GM20000 (cell line): ENCODE measurements at regions not wholly inside any gene's neighbourhood (a gene's known extent, or its start where the extent isn't known, plus 50 kb on each side); places are given as distances from the start of the nearest gene placed in this dataset.
A peak's percentile ranks its signal among the peaks of the same experiment; 100 is the strongest.

Experiments used
- DNase-seq: peaks from one replicate; pipeline ENCODE4 v3.0.0; 2012; ENCODE audit warnings: low spot score
- CTCF ChIP-seq: IDR thresholded peaks from 2 replicates; pipeline ENCODE4 v1.5.1; 2012; ENCODE audit warnings: mild to moderate bottlenecking, control low read depth; ENCODE audit errors: extremely low read depth, missing control alignments

- peak; percentile 76 for DNase-seq
- TF ChIP-seq CTCF, result peak; percentile 87
These were observed 51.5 kb upstream of the LRRC32 start for GRCh38 chr11:76721755-76722677.

DNA sequence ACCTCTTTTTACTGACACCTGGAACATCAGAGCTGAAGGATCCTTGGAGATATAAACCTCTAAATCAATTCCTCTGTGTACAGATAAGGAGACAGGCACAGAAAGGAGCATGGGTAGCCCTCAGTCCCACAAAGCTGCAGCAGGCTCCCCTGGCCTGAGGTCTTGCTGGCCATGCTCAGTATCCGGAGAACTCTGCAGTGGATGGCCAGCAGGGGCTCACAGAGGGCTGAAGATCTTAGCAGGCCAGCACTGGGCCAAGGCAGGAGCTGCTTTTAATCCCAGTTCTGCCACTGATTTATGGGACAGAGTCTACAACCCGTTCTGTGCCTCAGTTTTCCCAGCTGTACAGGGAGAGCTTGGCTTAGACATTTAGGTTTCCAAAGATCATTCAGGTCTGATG, 52.6 kb upstream of the LRRC32 start:
- no peak for DNase-seq

DNA sequence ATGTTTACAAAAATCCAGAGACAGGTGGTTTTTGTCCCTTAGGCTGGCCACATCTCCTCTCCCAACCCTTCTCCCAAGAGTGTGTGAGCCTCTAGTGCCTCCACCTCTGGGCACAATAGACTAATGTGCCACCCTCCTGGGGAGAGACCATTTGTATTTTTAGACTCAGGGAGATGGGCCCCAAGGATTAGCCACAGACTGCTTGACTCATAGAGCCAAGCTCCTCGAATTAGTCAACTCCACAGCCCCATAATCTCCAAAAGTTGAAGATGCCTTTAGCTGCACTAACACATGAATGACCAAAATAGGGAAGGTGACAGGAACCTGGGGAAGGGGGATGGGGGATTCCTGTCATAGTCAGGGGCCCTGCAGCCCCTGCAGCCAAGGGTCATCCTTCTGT, 53.0 kb upstream of the LRRC32 start:
- DNase-seq, result no peak
- no peak for TF ChIP-seq CTCF

More for the DNA sequence above, 52.6 kb upstream of the LRRC32 start:
- no peak for TF ChIP-seq CTCF

GRCh38 chr11:76724171-76724768, 53.7 kb upstream of the LRRC32 start:
- no peak for TF ChIP-seq CTCF
- no peak for DNase-seq

DNA sequence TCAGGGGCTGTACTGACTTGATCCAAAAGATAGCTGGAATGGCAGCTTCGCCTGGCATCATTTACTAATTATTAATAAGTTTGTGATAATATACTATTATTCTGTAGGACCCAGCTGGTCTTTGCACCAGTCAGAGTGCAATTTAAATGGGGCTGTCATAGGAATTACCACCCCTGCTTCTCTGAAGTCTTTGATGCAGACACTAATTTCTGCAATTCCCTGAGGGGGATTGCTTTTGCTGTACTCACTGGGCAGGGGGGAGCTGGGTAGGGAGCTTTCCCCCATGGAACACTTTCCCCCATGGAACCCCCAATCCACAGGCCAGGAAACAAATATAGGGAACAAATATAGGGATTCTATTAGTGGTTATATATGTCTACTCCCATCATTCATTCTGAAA, 54.9 kb upstream of the TSKU start:
- no peak for DNase-seq
- TF ChIP-seq CTCF, result no peak

DNA sequence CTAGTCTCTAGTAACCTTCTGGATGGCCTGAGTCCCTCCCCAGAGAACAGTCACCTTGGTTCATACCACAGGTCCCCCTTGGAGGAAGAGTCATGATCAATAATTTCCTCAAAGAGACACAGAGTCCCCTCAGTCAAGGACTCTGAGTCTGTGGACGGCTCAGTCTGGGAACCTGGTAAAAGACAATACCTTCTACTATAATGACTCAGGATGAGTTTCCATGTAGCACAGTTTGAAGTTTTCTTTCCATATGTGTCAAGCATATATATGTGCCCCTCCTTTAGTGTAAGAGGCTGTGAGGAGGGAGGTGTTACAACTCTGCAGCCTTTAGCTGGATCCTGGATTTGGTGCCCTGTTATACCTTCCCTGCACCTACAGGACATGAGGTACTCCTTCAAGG, 54.4 kb upstream of the TSKU start:
- DNase-seq, result no peak
- TF ChIP-seq CTCF, result no peak

DNA sequence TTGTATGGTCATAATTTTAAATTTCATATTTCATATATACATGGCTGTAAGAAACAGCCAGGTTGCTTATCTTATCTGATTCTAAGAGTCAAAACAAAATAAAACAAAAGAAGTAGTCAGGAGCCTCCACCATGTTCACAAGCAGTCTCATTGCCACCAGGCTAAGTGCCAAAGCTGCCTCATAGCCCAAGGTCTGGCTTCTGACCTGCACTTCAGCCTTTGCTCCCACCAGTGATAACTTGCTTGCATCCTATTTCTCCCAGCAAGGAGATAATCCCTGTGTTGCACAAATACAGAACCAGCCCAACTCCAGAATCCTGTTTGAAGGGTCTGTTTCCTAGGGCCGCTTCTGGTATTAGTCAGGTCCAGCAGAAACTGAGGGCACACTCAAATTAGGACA, 53.9 kb upstream of the TSKU start:
- no peak for DNase-seq
- TF ChIP-seq CTCF, result no peak
